Breast epithelium (tissue), 4 donors: ENCODE measurements at regions not wholly inside any gene's neighbourhood (a gene's known extent, or its start where the extent isn't known, plus 50 kb on each side); places are given as distances from the start of the nearest gene placed in this dataset.
"Not testable (repeated sequence)": the region's sequence is repeated elsewhere in the genome, so short reads cannot be mapped to it uniquely, and the experiment has no call there.

Experiments
- DNase-seq, 2 donors: peaks; one replicate each; pipeline ENCODE4 v3.0.0-alpha.2; 2019; ENCODE audit warnings: low spot score in 2 of 2
- H3K27ac ChIP-seq, 2 donors: fragments of 200-600 bp; sonication (generic) in 1 of 2; one replicate each; pipeline ENCODE4 v1.5.1; 2016 to 2019; ENCODE audit warnings: mild to moderate bottlenecking in 1 of 2
- H3K27me3 ChIP-seq, 2 donors: fragments of 200-600 bp; sonication (generic) in 1 of 2; one replicate each; pipeline versions ENCODE4 v1.5.1 to v1.6.0; 2017 to 2019; ENCODE audit warnings: control low read depth in 1 of 2, mild to moderate bottlenecking in 1 of 2
- H3K36me3 ChIP-seq: fragments of 200-600 bp; one replicate; pipeline ENCODE4 v1.5.1; 2019
- H3K4me1 ChIP-seq, 2 donors: fragments of 200-600 bp; sonication (generic); one replicate each; pipeline ENCODE4 v1.5.1; 2016 to 2019; ENCODE audit warnings: control low read depth in 1 of 2
- H3K4me3 ChIP-seq, 3 donors: fragments of 200-600 bp; sonication (generic); 1 replicate in 2 of 3; 2 replicates in 1 of 3; pipeline ENCODE4 v1.5.1; 2016 to 2019; ENCODE audit warnings: mild to moderate bottlenecking in 3 of 3, moderate library complexity in 2 of 3
- H3K9me3 ChIP-seq, 2 donors: fragments of 200-600 bp; sonication (generic) in 1 of 2; one replicate each; pipeline ENCODE4 v1.5.1; 2016 to 2019; ENCODE audit warnings: control low read depth in 1 of 2
- CTCF ChIP-seq, 3 donors: fragments of 450-650 bp; IDR thresholded peaks; one replicate each; pipeline ENCODE4 v1.5.1; 2016 to 2017; ENCODE audit warnings: antibody characterized with exemption in 3 of 3, mild to moderate bottlenecking in 3 of 3, moderate library complexity in 3 of 3
- POLR2A ChIP-seq: fragments of 450-650 bp; IDR thresholded peaks from one replicate; pipeline ENCODE4 v1.6.1; 2016; ENCODE audit warnings: antibody characterized with exemption, mild to moderate bottlenecking, moderate library complexity
- POLR2AphosphoS5 ChIP-seq, 3 donors: sonication (generic); formaldehyde crosslinking; IDR thresholded peaks; one replicate each; pipeline ENCODE4 v1.6.1; 2017; ENCODE audit warnings: antibody characterized with exemption in 3 of 3
- intact Hi-C: fragments of 100-400 bp; cut with DNase I; formaldehyde crosslinking; loops from one replicate; pipeline ENCODE4 v1.15.1; 2023; ENCODE audit warnings: low total_unique reads

- TF ChIP-seq POLR2A (no peak), CTCF (IDR thresholded peaks at IDR 0.05) (no peak), POLR2AphosphoS5 (IDR thresholded peaks at IDR 0.05) (no peak)
- H3K36me3 ChIP-seq, result no peaks in the 10 kb centered on the region
- no peaks in the 10 kb centered on the region for H3K4me1 ChIP-seq
- H3K27me3 ChIP-seq, result no peaks in the 10 kb centered on the region
- intact Hi-C loops, result no loop called here
- no peak overlapping the region for H3K4me3 ChIP-seq
- DNase-seq, result no peak
- no peaks in the 10 kb centered on the region for H3K9me3 ChIP-seq
- no peak overlapping the region for H3K27ac ChIP-seq
These were observed 1035.1 kb upstream of the PCDH20 start for GRCh38 chr13:62450759-62451158.

- DNase-seq, H3K27me3 ChIP-seq, H3K36me3 ChIP-seq, H3K9me3 ChIP-seq, intact Hi-C loops, H3K4me3 ChIP-seq, H3K4me1 ChIP-seq, H3K27ac ChIP-seq: not testable (repeated sequence)
These were observed 1032.2 kb upstream of the PCDH20 start for GRCh38 chr13:62447771-62448382.

GRCh38 chr13:62444805-62445204, 1029.2 kb upstream of the PCDH20 start:
- TF ChIP-seq POLR2A, result no peak
- no peak for TF ChIP-seq POLR2AphosphoS5 (IDR thresholded peaks at IDR 0.05)
- no peak for TF ChIP-seq CTCF (IDR thresholded peaks at IDR 0.05)
- no peaks in the 10 kb centered on the region for H3K27me3 ChIP-seq
- intact Hi-C loops, result no loop called here
- DNase-seq, result no peak
- no peaks in the 10 kb centered on the region for H3K9me3 ChIP-seq
- no peak overlapping the region for H3K4me3 ChIP-seq
- no peaks in the 10 kb centered on the region for H3K36me3 ChIP-seq
- H3K4me1 ChIP-seq, result no peaks in the 10 kb centered on the region
- no peak overlapping the region for H3K27ac ChIP-seq

GRCh38 chr13:62434081-62434480, 1018.4 kb upstream of the PCDH20 start:
- DNase-seq, result no peak
- Histone ChIP-seq H3K27ac (no peak overlapping the region), H3K27me3 (no peaks in the 10 kb centered on the region), H3K9me3 (no peaks in the 10 kb centered on the region), H3K4me1 (no peaks in the 10 kb centered on the region), H3K36me3 (no peaks in the 10 kb centered on the region), H3K4me3 (no peak overlapping the region)
- intact Hi-C loops, result no loop called here
- no peak for TF ChIP-seq CTCF (IDR thresholded peaks at IDR 0.05)
- no peak for TF ChIP-seq POLR2AphosphoS5 (IDR thresholded peaks at IDR 0.05)
- TF ChIP-seq POLR2A, result no peak

GRCh38 chr13:62433660-62434059, 1018.0 kb upstream of the PCDH20 start:
- TF ChIP-seq CTCF (IDR thresholded peaks at IDR 0.05) (no peak), POLR2A (no peak), POLR2AphosphoS5 (IDR thresholded peaks at IDR 0.05) (no peak)
- no peak overlapping the region for H3K4me3 ChIP-seq
- no peaks in the 10 kb centered on the region for H3K9me3 ChIP-seq
- H3K27ac ChIP-seq, result no peak overlapping the region
- no peaks in the 10 kb centered on the region for H3K36me3 ChIP-seq
- no peaks in the 10 kb centered on the region for H3K27me3 ChIP-seq
- intact Hi-C loops, result no loop called here
- no peak for DNase-seq
- no peaks in the 10 kb centered on the region for H3K4me1 ChIP-seq

- H3K4me1 ChIP-seq, result no peaks in the 10 kb centered on the region
- no peak for DNase-seq
- intact Hi-C loops, result no loop called here
- H3K4me3 ChIP-seq, result no peak overlapping the region
- TF ChIP-seq POLR2A (no peak), POLR2AphosphoS5 (IDR thresholded peaks at IDR 0.05) (no peak), CTCF (IDR thresholded peaks at IDR 0.05) (no peak)
- no peaks in the 10 kb centered on the region for H3K27me3 ChIP-seq
- no peaks in the 10 kb centered on the region for H3K9me3 ChIP-seq
- H3K27ac ChIP-seq, result no peak overlapping the region
- H3K36me3 ChIP-seq, result no peaks in the 10 kb centered on the region
These were observed 1017.3 kb upstream of the PCDH20 start for GRCh38 chr13:62432906-62433305.
